ENCODE measurements at regions not wholly inside any gene's neighbourhood (a gene's known extent, or its start where the extent isn't known, plus 50 kb on each side); places are given as distances from the start of the nearest gene placed in this dataset.

DNA sequence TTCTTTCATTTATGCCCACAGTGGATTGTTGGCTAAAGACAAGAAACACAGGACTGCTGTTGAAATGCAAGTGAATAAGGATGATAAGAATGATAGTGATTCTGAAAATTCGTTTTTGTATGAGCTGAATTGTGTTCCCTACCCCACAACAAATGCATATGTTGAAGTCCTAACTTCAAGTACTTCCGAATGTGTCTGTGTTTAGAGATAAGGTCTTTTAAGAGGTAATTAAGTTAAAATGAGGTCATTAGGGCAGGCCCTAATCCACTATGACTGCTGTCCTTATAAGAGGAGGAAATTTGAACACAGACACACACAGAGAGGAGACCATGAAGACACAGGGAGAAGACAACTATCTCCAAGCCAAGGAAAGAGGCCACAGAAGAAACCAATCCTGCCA is 126.6 kb upstream of the ACSL4 start (continued):
- TF ChIP-seq, protein P1, sequence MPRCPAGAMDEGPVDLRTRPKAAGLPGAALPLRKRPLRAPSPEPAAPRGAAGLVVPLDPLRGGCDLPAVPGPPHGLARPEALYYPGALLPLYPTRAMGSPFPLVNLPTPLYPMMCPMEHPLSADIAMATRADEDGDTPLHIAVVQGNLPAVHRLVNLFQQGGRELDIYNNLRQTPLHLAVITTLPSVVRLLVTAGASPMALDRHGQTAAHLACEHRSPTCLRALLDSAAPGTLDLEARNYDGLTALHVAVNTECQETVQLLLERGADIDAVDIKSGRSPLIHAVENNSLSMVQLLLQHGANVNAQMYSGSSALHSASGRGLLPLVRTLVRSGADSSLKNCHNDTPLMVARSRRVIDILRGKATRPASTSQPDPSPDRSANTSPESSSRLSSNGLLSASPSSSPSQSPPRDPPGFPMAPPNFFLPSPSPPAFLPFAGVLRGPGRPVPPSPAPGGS (IDR thresholded peaks at IDR 0.05; ENCODE audit: borderline replicate concordance, insufficient read depth, low read depth, low read length, poor library complexity, severe bottlenecking): no peak

DNA sequence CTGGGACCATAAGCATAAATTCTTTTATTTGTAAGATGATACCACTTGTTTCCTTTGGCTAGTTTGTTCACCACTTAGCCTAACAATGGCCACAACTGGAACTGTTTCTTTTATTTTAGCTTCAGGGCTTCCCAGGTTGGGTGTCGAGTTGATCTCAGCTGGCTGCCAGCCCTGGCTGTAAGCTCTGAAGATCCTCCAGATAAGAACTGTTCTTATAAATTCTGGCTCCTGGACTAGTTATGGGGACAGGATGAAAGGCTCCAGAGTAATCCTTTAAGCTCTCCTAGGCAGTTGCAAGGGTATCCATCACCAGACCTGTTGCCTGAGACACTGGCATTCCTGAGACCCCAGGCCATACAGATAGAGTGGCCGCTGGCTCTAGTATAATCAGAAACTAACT is 129.4 kb upstream of the ACSL4 start:
- H4K20me1 ChIP-seq (ENCODE audit: control insufficient read depth, insufficient read depth): no peaks in the 10 kb centered on the region
- BruUV-seq (replicated peaks): no TSS peak
- DNase-seq (ENCODE audit: low read depth, low spot score): no peak
- ChIA-PET CTCF (interaction anchor here (0.9 to 2.8 kb wide), 7 partner anchors 9 to 284 kb away, joined by 3 to 16 read pairs (median 5); no protein-coding TSS in a partner anchor), POLR2A (interaction anchor here (1.6 kb wide), 1 partner anchor 17 kb away, joined by 6 read pairs; no protein-coding TSS in a partner anchor), SMC1A (ENCODE audit: uncharacterized antibody, unreplicated experiment) (interaction anchor here (1.0 to 3.0 kb wide), 8 partner anchors 9 to 149 kb away, joined by 3 to 24 read pairs (median 5); no protein-coding TSS in a partner anchor), RAD21 (ENCODE audit: unreplicated experiment) (interaction anchor here (0.8 to 2.0 kb wide), 3 partner anchors 27 to 149 kb away, joined by 4 read pairs; no protein-coding TSS in a partner anchor)
- no peaks in the 10 kb centered on the region for H3K9me3 ChIP-seq (replicated peaks; ENCODE audit: control insufficient read depth, insufficient read depth, low read length)
- no peak for FAIRE-seq
- ATAC-seq: no peak
- no peak overlapping the region for H2AFZ ChIP-seq (ENCODE audit: control insufficient read depth, low read depth, low read length)
- H3K4me2 ChIP-seq (ENCODE audit: control insufficient read depth, insufficient read depth): no peak overlapping the region
- 2% methylated on average over 2 of the region's 2 CpGs for WGBS (ENCODE audit: insufficient coverage, insufficient replicate concordance, low lambda C conversion rate, missing lambda C conversion rate)
- no peak overlapping the region for H3K27ac ChIP-seq (ENCODE audit: control insufficient read depth, insufficient read depth)
- in situ Hi-C loops (cut with MboI): no loop called here
- no peak overlapping the region for H3K4me3 ChIP-seq
- intact Hi-C loops (cut with micrococcal nuclease; ENCODE audit: unreplicated experiment): no loop called here
- no peaks in the 10 kb centered on the region for H3K27me3 ChIP-seq (replicated peaks in 1 of 2; ENCODE audit: control insufficient read depth in 2 of 2, insufficient read depth in 2 of 2, low read length in 1 of 2)
- no peaks in the 10 kb centered on the region for H3K79me2 ChIP-seq (ENCODE audit: control insufficient read depth, insufficient read depth, low read length)
- no peaks in the 10 kb centered on the region for H3K4me1 ChIP-seq (ENCODE audit: control insufficient read depth, insufficient read depth, low read length)
- H3K36me3 ChIP-seq (ENCODE audit: control insufficient read depth in 2 of 2, insufficient read depth in 2 of 2, low read length in 1 of 2): no peaks in the 10 kb centered on the region
- no peak overlapping the region for H3K9ac ChIP-seq (ENCODE audit: control insufficient read depth, insufficient read depth, low read length)
- TF ChIP-seq, protein P2, sequence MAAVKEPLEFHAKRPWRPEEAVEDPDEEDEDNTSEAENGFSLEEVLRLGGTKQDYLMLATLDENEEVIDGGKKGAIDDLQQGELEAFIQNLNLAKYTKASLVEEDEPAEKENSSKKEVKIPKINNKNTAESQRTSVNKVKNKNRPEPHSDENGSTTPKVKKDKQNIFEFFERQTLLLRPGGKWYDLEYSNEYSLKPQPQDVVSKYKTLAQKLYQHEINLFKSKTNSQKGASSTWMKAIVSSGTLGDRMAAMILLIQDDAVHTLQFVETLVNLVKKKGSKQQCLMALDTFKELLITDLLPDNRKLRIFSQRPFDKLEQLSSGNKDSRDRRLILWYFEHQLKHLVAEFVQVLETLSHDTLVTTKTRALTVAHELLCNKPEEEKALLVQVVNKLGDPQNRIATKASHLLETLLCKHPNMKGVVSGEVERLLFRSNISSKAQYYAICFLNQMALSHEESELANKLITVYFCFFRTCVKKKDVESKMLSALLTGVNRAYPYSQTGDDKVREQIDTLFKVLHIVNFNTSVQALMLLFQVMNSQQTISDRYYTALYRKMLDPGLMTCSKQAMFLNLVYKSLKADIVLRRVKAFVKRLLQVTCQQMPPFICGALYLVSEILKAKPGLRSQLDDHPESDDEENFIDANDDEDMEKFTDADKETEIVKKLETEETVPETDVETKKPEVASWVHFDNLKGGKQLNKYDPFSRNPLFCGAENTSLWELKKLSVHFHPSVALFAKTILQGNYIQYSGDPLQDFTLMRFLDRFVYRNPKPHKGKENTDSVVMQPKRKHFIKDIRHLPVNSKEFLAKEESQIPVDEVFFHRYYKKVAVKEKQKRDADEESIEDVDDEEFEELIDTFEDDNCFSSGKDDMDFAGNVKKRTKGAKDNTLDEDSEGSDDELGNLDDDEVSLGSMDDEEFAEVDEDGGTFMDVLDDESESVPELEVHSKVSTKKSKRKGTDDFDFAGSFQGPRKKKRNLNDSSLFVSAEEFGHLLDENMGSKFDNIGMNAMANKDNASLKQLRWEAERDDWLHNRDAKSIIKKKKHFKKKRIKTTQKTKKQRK (IDR thresholded peaks at IDR 0.05; ENCODE audit: low read depth, low read length): no peak
- TF ChIP-seq, protein P3, sequence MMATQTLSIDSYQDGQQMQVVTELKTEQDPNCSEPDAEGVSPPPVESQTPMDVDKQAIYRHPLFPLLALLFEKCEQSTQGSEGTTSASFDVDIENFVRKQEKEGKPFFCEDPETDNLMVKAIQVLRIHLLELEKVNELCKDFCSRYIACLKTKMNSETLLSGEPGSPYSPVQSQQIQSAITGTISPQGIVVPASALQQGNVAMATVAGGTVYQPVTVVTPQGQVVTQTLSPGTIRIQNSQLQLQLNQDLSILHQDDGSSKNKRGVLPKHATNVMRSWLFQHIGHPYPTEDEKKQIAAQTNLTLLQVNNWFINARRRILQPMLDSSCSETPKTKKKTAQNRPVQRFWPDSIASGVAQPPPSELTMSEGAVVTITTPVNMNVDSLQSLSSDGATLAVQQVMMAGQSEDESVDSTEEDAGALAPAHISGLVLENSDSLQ (IDR thresholded peaks at IDR 0.05): no peak
- TF ChIP-seq NR2F1 (conservative IDR thresholded peaks at IDR 0.05) (no peak), NFXL1 (IDR thresholded peaks at IDR 0.05; ENCODE audit: borderline replicate concordance) (no peak)
- TF ChIP-seq, protein P4, sequence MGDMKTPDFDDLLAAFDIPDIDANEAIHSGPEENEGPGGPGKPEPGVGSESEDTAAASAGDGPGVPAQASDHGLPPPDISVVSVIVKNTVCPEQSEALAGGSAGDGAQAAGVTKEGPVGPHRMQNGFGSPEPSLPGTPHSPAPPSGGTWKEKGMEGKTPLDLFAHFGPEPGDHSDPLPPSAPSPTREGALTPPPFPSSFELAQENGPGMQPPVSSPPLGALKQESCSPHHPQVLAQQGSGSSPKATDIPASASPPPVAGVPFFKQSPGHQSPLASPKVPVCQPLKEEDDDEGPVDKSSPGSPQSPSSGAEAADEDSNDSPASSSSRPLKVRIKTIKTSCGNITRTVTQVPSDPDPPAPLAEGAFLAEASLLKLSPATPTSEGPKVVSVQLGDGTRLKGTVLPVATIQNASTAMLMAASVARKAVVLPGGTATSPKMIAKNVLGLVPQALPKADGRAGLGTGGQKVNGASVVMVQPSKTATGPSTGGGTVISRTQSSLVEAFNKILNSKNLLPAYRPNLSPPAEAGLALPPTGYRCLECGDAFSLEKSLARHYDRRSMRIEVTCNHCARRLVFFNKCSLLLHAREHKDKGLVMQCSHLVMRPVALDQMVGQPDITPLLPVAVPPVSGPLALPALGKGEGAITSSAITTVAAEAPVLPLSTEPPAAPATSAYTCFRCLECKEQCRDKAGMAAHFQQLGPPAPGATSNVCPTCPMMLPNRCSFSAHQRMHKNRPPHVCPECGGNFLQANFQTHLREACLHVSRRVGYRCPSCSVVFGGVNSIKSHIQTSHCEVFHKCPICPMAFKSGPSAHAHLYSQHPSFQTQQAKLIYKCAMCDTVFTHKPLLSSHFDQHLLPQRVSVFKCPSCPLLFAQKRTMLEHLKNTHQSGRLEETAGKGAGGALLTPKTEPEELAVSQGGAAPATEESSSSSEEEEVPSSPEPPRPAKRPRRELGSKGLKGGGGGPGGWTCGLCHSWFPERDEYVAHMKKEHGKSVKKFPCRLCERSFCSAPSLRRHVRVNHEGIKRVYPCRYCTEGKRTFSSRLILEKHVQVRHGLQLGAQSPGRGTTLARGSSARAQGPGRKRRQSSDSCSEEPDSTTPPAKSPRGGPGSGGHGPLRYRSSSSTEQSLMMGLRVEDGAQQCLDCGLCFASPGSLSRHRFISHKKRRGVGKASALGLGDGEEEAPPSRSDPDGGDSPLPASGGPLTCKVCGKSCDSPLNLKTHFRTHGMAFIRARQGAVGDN (IDR thresholded peaks at IDR 0.05): no peak
- TF ChIP-seq, protein P5, sequence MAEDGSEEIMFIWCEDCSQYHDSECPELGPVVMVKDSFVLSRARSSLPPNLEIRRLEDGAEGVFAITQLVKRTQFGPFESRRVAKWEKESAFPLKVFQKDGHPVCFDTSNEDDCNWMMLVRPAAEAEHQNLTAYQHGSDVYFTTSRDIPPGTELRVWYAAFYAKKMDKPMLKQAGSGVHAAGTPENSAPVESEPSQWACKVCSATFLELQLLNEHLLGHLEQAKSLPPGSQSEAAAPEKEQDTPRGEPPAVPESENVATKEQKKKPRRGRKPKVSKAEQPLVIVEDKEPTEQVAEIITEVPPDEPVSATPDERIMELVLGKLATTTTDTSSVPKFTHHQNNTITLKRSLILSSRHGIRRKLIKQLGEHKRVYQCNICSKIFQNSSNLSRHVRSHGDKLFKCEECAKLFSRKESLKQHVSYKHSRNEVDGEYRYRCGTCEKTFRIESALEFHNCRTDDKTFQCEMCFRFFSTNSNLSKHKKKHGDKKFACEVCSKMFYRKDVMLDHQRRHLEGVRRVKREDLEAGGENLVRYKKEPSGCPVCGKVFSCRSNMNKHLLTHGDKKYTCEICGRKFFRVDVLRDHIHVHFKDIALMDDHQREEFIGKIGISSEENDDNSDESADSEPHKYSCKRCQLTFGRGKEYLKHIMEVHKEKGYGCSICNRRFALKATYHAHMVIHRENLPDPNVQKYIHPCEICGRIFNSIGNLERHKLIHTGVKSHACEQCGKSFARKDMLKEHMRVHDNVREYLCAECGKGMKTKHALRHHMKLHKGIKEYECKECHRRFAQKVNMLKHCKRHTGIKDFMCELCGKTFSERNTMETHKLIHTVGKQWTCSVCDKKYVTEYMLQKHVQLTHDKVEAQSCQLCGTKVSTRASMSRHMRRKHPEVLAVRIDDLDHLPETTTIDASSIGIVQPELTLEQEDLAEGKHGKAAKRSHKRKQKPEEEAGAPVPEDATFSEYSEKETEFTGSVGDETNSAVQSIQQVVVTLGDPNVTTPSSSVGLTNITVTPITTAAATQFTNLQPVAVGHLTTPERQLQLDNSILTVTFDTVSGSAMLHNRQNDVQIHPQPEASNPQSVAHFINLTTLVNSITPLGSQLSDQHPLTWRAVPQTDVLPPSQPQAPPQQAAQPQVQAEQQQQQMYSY (CRISPR knock-in tag; IDR thresholded peaks at IDR 0.05): no peak
